ENCODE measurements at regions not wholly inside any gene's neighbourhood (a gene's known extent, or its start where the extent isn't known, plus 50 kb on each side); places are given as distances from the start of the nearest gene placed in this dataset.

GRCh38 chr14:62179367-62180018 is 417.3 kb downstream of the SNAPC1 start:
- in situ Hi-C loops (cut with MboI; ENCODE audit: low sequenced_read_pairs, unreplicated experiment) = loop anchor here (25.0 kb wide), 1 partner anchor 883 kb away; no protein-coding TSS in a partner anchor
- TF ChIP-seq, protein P1, sequence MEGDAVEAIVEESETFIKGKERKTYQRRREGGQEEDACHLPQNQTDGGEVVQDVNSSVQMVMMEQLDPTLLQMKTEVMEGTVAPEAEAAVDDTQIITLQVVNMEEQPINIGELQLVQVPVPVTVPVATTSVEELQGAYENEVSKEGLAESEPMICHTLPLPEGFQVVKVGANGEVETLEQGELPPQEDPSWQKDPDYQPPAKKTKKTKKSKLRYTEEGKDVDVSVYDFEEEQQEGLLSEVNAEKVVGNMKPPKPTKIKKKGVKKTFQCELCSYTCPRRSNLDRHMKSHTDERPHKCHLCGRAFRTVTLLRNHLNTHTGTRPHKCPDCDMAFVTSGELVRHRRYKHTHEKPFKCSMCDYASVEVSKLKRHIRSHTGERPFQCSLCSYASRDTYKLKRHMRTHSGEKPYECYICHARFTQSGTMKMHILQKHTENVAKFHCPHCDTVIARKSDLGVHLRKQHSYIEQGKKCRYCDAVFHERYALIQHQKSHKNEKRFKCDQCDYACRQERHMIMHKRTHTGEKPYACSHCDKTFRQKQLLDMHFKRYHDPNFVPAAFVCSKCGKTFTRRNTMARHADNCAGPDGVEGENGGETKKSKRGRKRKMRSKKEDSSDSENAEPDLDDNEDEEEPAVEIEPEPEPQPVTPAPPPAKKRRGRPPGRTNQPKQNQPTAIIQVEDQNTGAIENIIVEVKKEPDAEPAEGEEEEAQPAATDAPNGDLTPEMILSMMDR (IDR thresholded peaks at IDR 0.05; ENCODE audit: borderline replicate concordance, control extremely low read depth, extremely low read depth, insufficient read depth, missing control alignments) = peak; percentile 59
- DNase-seq (ENCODE audit: low spot score) = peak; percentile 26

DNA sequence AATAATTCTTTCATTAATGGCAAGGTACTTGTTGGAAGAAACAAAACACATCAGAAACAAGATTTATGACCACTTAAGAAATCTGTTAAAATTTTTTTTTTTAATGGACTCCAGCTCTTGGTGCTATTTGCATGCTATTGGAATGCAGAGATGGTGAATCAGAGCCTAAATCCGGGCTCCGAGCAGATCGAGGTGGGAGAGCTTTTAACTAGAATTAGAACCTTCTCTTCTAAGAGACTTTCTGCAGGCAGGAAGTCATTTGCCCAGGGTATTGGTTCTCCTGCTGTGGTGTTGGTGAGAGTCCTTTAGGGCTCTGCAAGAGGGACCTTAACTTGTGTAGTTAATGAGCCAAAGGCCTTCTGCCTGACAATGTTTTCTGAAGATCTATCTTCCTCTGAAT is 419.4 kb downstream of the SNAPC1 start:
- no peak for DNase-seq (ENCODE audit: low spot score)
- TF ChIP-seq, protein P1 (IDR thresholded peaks at IDR 0.05; ENCODE audit: borderline replicate concordance, control extremely low read depth, extremely low read depth, insufficient read depth, missing control alignments) = no peak
- in situ Hi-C loops (cut with MboI; ENCODE audit: low sequenced_read_pairs, unreplicated experiment) = loop anchor here (25.0 kb wide), 1 partner anchor 881 kb away; no protein-coding TSS in a partner anchor

GRCh38 chr14:62185078-62185477 is 422.9 kb downstream of the SNAPC1 start:
- no peak for DNase-seq (ENCODE audit: low spot score)
- TF ChIP-seq, protein P1 (IDR thresholded peaks at IDR 0.05; ENCODE audit: borderline replicate concordance, control extremely low read depth, extremely low read depth, insufficient read depth, missing control alignments) = no peak
- in situ Hi-C loops (cut with MboI; ENCODE audit: low sequenced_read_pairs, unreplicated experiment) = loop anchor here (25.0 kb wide), 1 partner anchor 877 kb away; no protein-coding TSS in a partner anchor

- TF ChIP-seq, protein P1 (IDR thresholded peaks at IDR 0.05; ENCODE audit: borderline replicate concordance, control extremely low read depth, extremely low read depth, insufficient read depth, missing control alignments) = no peak
- in situ Hi-C loops (cut with MboI; ENCODE audit: low sequenced_read_pairs, unreplicated experiment) = loop anchor here (25.0 kb wide), 1 partner anchor 875 kb away; no protein-coding TSS in a partner anchor
- DNase-seq (ENCODE audit: low spot score) = no peak
Observed at GRCh38 chr14:62187265-62187664, 425.0 kb downstream of the SNAPC1 start.

DNA sequence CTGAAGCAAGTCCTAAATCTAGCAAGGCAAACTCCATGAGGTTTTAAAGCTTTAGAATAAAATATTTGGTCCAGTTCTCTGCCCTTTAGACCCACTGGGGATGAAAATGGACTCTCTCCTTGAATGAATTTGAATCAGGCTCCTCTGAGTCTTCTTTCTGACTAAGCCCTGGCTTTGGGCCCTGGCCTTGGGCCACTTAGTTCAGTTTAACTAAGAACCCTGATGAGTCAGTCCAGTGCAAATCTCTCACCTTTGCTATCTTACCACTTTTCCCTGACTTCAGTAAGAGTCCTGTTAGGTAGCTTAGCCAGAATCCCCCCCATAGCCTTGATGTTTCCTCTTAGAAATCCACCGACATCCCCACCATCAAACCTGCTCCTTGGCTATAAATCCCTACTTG is 427.5 kb downstream of the SNAPC1 start:
- DNase-seq (ENCODE audit: low spot score) = no peak
- in situ Hi-C loops (cut with MboI; ENCODE audit: low sequenced_read_pairs, unreplicated experiment) = loop anchor here (25.0 kb wide), 1 partner anchor 873 kb away; no protein-coding TSS in a partner anchor
- TF ChIP-seq, protein P1 (IDR thresholded peaks at IDR 0.05; ENCODE audit: borderline replicate concordance, control extremely low read depth, extremely low read depth, insufficient read depth, missing control alignments) = no peak

DNA sequence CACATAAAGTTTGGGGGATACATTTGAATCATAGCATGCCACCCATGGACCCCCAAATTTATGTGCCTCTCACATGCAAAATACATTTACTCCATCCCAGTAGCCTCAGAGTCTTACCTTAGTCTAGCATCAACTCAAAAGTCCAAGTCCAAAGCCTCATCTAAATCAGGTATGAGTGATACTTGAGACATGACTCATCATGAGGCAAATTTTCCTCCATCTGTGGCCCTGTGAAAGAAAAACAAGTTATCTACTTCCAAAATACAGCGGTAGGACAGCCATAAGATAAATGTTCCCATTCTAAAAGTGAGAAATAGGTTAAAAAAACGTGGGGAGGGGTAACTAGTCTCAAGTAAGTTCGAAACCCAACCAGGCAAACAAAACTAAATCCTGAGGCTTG is 444.2 kb downstream of the SNAPC1 start:
- TF ChIP-seq, protein P1 (IDR thresholded peaks at IDR 0.05; ENCODE audit: borderline replicate concordance, control extremely low read depth, extremely low read depth, insufficient read depth, missing control alignments) = no peak
- in situ Hi-C loops (cut with MboI; ENCODE audit: low sequenced_read_pairs, unreplicated experiment) = no loop called here
- no peak for DNase-seq (ENCODE audit: low spot score)

Measured in GM13976 (cell line).